Mucosa of descending colon (tissue), 3 donors: ENCODE measurements at regions not wholly inside any gene's neighbourhood (a gene's known extent, or its start where the extent isn't known, plus 50 kb on each side); places are given as distances from the start of the nearest gene placed in this dataset.

ENCODE experiments used
- ATAC-seq: fragments of 200-7000 bp; cut with Tn5 transposase; one replicate; pipeline ENCODE4 v1.9.1; 2020; ENCODE audit warnings: mild to moderate bottlenecking, moderate library complexity
- DNase-seq, 3 donors: peaks; one replicate each; pipeline ENCODE4 v3.0.0-alpha.2; 2020
- H3K36me3 ChIP-seq: fragments of 200-600 bp; one replicate; pipeline ENCODE4 v1.8.0; 2021; ENCODE audit warnings: low read depth, mild to moderate bottlenecking
- H3K4me1 ChIP-seq: fragments of 200-600 bp; one replicate; pipeline ENCODE4 v1.8.0; 2021; ENCODE audit warnings: low read depth, mild to moderate bottlenecking
- H3K4me3 ChIP-seq: fragments of 200-600 bp; one replicate; pipeline ENCODE4 v1.8.0; 2021; ENCODE audit warnings: mild to moderate bottlenecking
- H3K9me3 ChIP-seq: fragments of 200-600 bp; one replicate; pipeline ENCODE4 v1.8.0; 2021; ENCODE audit warnings: mild to moderate bottlenecking
- intact Hi-C, 2 donors: fragments of 100-400 bp; cut with DNase I in 1 of 2; cut with micrococcal nuclease in 1 of 2; formaldehyde crosslinking; loops; one replicate each; pipeline versions ENCODE4 v1.11.0 to v1.11.1; 2022; cut with DNase I, micrococcal nuclease
- TF ChIP-seq, protein P1 (sequence below): fragments of 200-600 bp; IDR thresholded peaks from one replicate; pipeline ENCODE4 v1.8.0; 2022; ENCODE audit warnings: antibody characterized with exemption, mild to moderate bottlenecking
- donor health status: DM: no; HTN: no; CAD: no; lungs with moderate emphysema.
- donor health status: DM: no; HTN: no; CAD: no.
- donor health status: DM: no; HTN: yes; CAD: no.

DNA sequence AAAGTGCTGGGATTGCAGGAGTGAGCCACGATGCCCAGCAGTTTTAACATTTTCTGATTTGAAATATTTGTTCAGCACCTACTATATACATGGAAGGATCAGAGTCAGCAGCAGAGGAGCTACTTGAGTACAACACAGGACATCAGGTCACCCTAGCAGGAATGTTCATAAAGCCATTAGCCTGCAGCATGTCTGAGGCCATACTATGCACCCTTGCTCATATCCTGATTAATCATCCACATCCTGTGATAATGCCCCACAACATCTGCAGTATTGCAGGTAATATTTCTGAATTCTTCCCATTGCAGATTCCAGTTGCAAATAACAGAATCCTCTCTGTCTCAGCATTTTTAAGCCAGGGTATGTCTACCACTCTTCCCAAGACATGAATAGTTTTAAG, 135.5 kb upstream of the PRNP start:
- intact Hi-C loops: no loop called here
- ATAC-seq: no peak

DNA sequence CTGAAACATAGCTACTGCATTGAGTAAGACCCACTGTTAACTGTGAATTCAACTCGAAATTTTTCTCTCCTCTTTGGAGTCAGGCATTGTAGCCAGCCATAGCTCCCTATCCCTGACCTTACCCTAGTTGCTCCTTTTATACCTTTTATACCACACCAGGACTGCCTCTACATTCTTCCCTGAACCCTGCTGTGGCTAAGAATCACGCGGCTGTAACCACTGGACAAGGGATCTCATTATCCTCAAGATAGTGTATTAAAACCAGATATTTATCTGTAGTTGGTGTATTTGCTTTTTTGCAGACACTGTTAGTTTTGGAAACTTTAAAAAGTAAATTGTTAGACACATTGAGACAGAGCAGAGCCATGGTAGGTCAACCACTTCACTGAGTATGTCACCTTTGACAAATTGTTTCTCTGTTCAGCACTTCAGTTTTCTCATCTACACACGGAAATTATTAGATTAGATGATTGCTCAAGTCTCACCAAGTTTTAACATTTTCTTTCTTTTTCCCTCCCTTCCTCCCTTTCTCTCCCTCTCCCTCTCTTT, 136.5 kb upstream of the PRNP start:
- Histone ChIP-seq H3K9me3 (no peaks in the 10 kb centered on the region), H3K36me3 (no peaks in the 10 kb centered on the region), H3K4me3 (no peak overlapping the region), H3K4me1 (no peaks in the 10 kb centered on the region)
- TF ChIP-seq, protein P1, sequence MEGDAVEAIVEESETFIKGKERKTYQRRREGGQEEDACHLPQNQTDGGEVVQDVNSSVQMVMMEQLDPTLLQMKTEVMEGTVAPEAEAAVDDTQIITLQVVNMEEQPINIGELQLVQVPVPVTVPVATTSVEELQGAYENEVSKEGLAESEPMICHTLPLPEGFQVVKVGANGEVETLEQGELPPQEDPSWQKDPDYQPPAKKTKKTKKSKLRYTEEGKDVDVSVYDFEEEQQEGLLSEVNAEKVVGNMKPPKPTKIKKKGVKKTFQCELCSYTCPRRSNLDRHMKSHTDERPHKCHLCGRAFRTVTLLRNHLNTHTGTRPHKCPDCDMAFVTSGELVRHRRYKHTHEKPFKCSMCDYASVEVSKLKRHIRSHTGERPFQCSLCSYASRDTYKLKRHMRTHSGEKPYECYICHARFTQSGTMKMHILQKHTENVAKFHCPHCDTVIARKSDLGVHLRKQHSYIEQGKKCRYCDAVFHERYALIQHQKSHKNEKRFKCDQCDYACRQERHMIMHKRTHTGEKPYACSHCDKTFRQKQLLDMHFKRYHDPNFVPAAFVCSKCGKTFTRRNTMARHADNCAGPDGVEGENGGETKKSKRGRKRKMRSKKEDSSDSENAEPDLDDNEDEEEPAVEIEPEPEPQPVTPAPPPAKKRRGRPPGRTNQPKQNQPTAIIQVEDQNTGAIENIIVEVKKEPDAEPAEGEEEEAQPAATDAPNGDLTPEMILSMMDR: no peak
- no peak for DNase-seq
- ATAC-seq: no peak
- intact Hi-C loops: no loop called here

More for the DNA sequence above, 135.5 kb upstream of the PRNP start:
- Histone ChIP-seq H3K36me3 (no peaks in the 10 kb centered on the region), H3K9me3 (no peaks in the 10 kb centered on the region), H3K4me1 (no peaks in the 10 kb centered on the region), H3K4me3 (no peak overlapping the region)
- TF ChIP-seq, protein P1: no peak
- no peak for DNase-seq

DNA sequence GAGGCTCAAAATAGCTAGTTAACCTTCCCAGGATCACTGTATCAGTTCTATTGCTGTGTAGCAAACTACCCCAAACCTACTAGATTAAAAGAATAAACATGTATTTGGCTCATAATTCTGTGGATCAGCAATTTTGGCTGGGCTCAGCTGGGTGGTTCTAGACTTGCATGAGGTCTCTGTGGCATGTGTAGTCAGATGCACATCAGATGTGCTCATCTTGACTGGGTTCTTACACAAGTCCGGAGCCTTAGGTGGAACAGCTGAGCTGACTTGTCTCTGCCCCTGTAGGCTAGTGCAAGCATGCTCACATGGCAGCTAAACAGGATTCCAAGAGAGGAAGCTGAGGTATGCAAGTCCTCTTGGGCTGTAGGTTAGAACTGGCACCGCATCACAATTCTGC, 137.7 kb upstream of the PRNP start:
- ATAC-seq: no peak
- intact Hi-C loops: no loop called here
- no peaks in the 10 kb centered on the region for H3K36me3 ChIP-seq
- no peaks in the 10 kb centered on the region for H3K9me3 ChIP-seq
- TF ChIP-seq, protein P1: no peak
- H3K4me3 ChIP-seq: no peak overlapping the region
- H3K4me1 ChIP-seq: no peaks in the 10 kb centered on the region
- DNase-seq: no peak

DNA sequence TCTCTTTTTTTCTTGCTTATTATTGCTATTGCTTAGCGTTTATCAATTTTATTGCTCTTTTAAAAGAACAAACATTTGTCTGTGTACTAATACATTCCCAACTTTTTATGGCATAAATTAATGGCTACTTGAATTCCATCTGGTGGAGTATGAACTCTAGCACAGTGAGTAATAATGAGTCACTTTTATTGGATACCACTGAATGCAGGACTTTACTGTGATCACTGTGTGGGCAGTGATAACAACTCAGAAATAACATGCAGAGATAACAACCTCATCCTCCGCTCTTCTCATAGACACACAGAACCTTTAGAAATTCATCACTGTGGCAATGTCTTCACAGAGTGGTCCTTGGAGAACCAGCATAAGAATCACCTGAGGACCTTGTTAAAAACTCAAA, 139.5 kb upstream of the PRNP start:
- ATAC-seq (no peak), DNase-seq (no peak)
- Histone ChIP-seq H3K9me3 (no peaks in the 10 kb centered on the region), H3K4me1 (no peaks in the 10 kb centered on the region), H3K4me3 (no peak overlapping the region), H3K36me3 (no peaks in the 10 kb centered on the region)
- TF ChIP-seq, protein P1: no peak
- intact Hi-C loops: no loop called here

DNA sequence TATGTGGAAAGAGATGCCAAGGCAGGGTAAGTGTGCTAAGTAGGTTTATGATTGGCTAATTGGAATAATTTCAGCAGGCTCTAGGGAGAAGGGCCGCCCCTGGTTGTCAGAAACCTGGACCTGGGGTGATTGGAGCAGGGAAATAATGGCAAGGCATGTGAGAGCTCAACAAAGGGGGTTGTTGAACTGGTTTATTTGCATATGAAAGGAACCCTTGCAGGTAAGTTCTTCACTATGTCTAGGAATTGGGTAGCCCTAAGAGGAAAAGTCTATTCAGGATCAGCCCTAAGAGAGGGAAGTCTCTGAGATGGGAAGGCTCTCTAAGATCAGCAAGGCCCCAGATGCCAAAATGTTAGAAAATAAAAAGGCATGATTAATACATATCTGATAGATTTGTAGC, 139.9 kb upstream of the PRNP start:
- ATAC-seq (no peak), DNase-seq (no peak)
- intact Hi-C loops: no loop called here
- no peak overlapping the region for H3K4me3 ChIP-seq
- no peaks in the 10 kb centered on the region for H3K9me3 ChIP-seq
- no peaks in the 10 kb centered on the region for H3K36me3 ChIP-seq
- H3K4me1 ChIP-seq: no peaks in the 10 kb centered on the region
- TF ChIP-seq, protein P1: no peak

DNA sequence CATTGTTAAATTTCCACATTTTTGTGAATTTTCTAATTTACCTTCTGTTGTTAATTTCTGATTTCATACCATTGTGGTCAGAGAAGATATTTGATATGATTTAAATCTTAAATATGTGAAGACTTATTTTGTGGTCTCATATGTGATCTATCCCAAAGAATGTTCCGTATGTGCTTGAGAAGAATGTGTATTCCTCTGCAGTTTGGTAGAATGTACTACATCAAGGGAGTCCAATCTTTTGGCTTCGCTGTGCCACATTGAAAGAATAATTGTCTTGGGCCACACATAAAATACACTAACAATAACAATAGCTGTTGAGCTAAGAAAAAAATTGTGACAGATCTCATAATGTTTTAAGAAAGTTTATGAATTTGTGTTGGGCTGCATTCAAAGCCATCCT, 140.7 kb upstream of the PRNP start:
- Histone ChIP-seq H3K4me1 (no peaks in the 10 kb centered on the region), H3K4me3 (no peak overlapping the region), H3K9me3 (no peaks in the 10 kb centered on the region), H3K36me3 (no peaks in the 10 kb centered on the region)
- intact Hi-C loops: no loop called here
- ATAC-seq (no peak), DNase-seq (no peak)
- TF ChIP-seq, protein P1: no peak
